ENCODE measurements at regions not wholly inside any gene's neighbourhood (a gene's known extent, or its start where the extent isn't known, plus 50 kb on each side); places are given as distances from the start of the nearest gene placed in this dataset.

- H3K79me2 ChIP-seq (ENCODE audit: control insufficient read depth, insufficient read depth, low read length), result no peaks in the 10 kb centered on the region
- no peaks in the 10 kb centered on the region for H3K27me3 ChIP-seq (replicated peaks in 1 of 2; ENCODE audit: control insufficient read depth in 2 of 2, insufficient read depth in 2 of 2, low read length in 1 of 2)
- no peaks in the 10 kb centered on the region for H3K9me3 ChIP-seq (replicated peaks; ENCODE audit: control insufficient read depth, insufficient read depth, low read length)
- SMC1A ChIA-PET (ENCODE audit: uncharacterized antibody, unreplicated experiment), result no interaction called here
- no peak overlapping the region for H3K4me3 ChIP-seq
- no peak overlapping the region for H3K27ac ChIP-seq (ENCODE audit: control insufficient read depth, insufficient read depth)
- no peaks in the 10 kb centered on the region for H3K36me3 ChIP-seq (ENCODE audit: control insufficient read depth in 2 of 2, insufficient read depth in 2 of 2, low read length in 1 of 2)
- in situ Hi-C loops (cut with MboI), result no loop called here
- CTCF ChIA-PET, result no interaction called here
- H3K4me2 ChIP-seq (ENCODE audit: control insufficient read depth, insufficient read depth), result no peak overlapping the region
- no TSS peak for BruUV-seq (replicated peaks)
- RAD21 ChIA-PET (ENCODE audit: unreplicated experiment), result no interaction called here
- H2AFZ ChIP-seq (ENCODE audit: control insufficient read depth, low read depth, low read length), result no peak overlapping the region
- no peaks in the 10 kb centered on the region for H4K20me1 ChIP-seq (ENCODE audit: control insufficient read depth, insufficient read depth)
- H3K9ac ChIP-seq (ENCODE audit: control insufficient read depth, insufficient read depth, low read length), result no peak overlapping the region
- no peaks in the 10 kb centered on the region for H3K4me1 ChIP-seq (ENCODE audit: control insufficient read depth, insufficient read depth, low read length)
- no peak for DNase-seq (ENCODE audit: low read depth, low spot score)
- POLR2A ChIA-PET, result no interaction called here
- 0% methylated on average over 2 of the region's 2 CpGs for WGBS (ENCODE audit: insufficient coverage, insufficient replicate concordance, low lambda C conversion rate, missing lambda C conversion rate)
- ATAC-seq, result no peak
- no peak for TF ChIP-seq EGR1 (IDR thresholded peaks at IDR 0.05; ENCODE audit: borderline replicate concordance in 1 of 2, low read depth in 2 of 2, low read length in 2 of 2)
- no peak for TF ChIP-seq NRF1 (conservative IDR thresholded peaks at IDR 0.05; ENCODE audit: low read depth, low read length)
- no peak for TF ChIP-seq NFIC (IDR thresholded peaks at IDR 0.05; ENCODE audit: low read depth, low read length)
- TF ChIP-seq SMAD1 (IDR thresholded peaks at IDR 0.05; ENCODE audit: low read depth, partially characterized antibody), result no peak
- TF ChIP-seq, protein P1, sequence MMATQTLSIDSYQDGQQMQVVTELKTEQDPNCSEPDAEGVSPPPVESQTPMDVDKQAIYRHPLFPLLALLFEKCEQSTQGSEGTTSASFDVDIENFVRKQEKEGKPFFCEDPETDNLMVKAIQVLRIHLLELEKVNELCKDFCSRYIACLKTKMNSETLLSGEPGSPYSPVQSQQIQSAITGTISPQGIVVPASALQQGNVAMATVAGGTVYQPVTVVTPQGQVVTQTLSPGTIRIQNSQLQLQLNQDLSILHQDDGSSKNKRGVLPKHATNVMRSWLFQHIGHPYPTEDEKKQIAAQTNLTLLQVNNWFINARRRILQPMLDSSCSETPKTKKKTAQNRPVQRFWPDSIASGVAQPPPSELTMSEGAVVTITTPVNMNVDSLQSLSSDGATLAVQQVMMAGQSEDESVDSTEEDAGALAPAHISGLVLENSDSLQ (IDR thresholded peaks at IDR 0.05), result no peak
- TF ChIP-seq HDAC2 (IDR thresholded peaks at IDR 0.05), result no peak
- intact Hi-C loops (cut with micrococcal nuclease; ENCODE audit: unreplicated experiment), result no loop called here
- no peak for FAIRE-seq
These were observed 201.4 kb upstream of the USP25 start for GRCh38 chr21:15528346-15528745.

DNA sequence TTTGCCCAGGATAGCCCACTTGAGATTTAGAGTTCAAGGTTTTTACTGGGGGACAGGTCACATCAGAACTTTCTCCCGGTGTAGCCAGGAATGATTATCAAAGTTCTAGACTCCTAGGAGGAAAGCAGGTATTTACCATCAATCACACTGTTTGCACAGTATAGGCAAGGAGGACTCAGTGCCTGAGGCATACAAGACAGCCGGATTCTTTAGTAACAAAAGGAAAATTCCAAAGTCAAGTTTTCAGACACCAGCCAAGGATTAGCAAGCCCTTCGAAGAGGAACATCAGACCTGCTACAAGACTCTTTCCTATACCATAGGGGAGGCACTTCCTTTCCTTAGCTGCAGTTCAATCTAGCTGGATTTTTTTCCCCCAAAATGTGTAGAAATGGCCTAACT, 197.8 kb upstream of the USP25 start:
- no peak overlapping the region for H2AFZ ChIP-seq (ENCODE audit: control insufficient read depth, low read depth, low read length)
- intact Hi-C loops (cut with micrococcal nuclease; ENCODE audit: unreplicated experiment), result no loop called here

More for the DNA sequence above, 197.8 kb upstream of the USP25 start:
- no peak for DNase-seq (ENCODE audit: low read depth, low spot score)
- H3K4me1 ChIP-seq (ENCODE audit: control insufficient read depth, insufficient read depth, low read length), result no peaks in the 10 kb centered on the region
- RAD21 ChIA-PET (ENCODE audit: unreplicated experiment), result no interaction called here
- TF ChIP-seq STAT3 (IDR thresholded peaks at IDR 0.05; ENCODE audit: low read depth, low read length) (no peak), KAT2A (conservative IDR thresholded peaks at IDR 0.05; ENCODE audit: control insufficient read depth, low read depth, low read length) (no peak), CREB1 (IDR thresholded peaks at IDR 0.05; ENCODE audit: low read depth) (no peak)
- no peaks in the 10 kb centered on the region for H3K27me3 ChIP-seq (replicated peaks in 1 of 2; ENCODE audit: control insufficient read depth in 2 of 2, insufficient read depth in 2 of 2, low read length in 1 of 2)
- no peak overlapping the region for H3K9ac ChIP-seq (ENCODE audit: control insufficient read depth, insufficient read depth, low read length)
- no peak overlapping the region for H3K27ac ChIP-seq (ENCODE audit: control insufficient read depth, insufficient read depth)
- SMC1A ChIA-PET (ENCODE audit: uncharacterized antibody, unreplicated experiment), result interaction anchor here (0.6 kb wide), 1 partner anchor 435 kb away, joined by 3 read pairs; no protein-coding TSS in a partner anchor
- no peaks in the 10 kb centered on the region for H3K9me3 ChIP-seq (replicated peaks; ENCODE audit: control insufficient read depth, insufficient read depth, low read length)
- whole genome bisulfite sequencing (ENCODE audit: insufficient coverage, insufficient replicate concordance, low lambda C conversion rate, missing lambda C conversion rate), result 13% methylated on average over 3 of the region's 3 CpGs
- no peaks in the 10 kb centered on the region for H3K36me3 ChIP-seq (ENCODE audit: control insufficient read depth in 2 of 2, insufficient read depth in 2 of 2, low read length in 1 of 2)
- H3K4me3 ChIP-seq, result no peak overlapping the region
- H3K79me2 ChIP-seq (ENCODE audit: control insufficient read depth, insufficient read depth, low read length), result no peaks in the 10 kb centered on the region
- in situ Hi-C loops (cut with MboI), result no loop called here
- POLR2A ChIA-PET, result no interaction called here
- no peaks in the 10 kb centered on the region for H4K20me1 ChIP-seq (ENCODE audit: control insufficient read depth, insufficient read depth)
- no peak overlapping the region for H3K4me2 ChIP-seq (ENCODE audit: control insufficient read depth, insufficient read depth)
- ATAC-seq, result no peak
- BruUV-seq (replicated peaks), result no TSS peak
- no peak for FAIRE-seq
- CTCF ChIA-PET, result no interaction called here
